ENCODE measurements at regions not wholly inside any gene's neighbourhood (a gene's known extent, or its start where the extent isn't known, plus 50 kb on each side); places are given as distances from the start of the nearest gene placed in this dataset.

DNA sequence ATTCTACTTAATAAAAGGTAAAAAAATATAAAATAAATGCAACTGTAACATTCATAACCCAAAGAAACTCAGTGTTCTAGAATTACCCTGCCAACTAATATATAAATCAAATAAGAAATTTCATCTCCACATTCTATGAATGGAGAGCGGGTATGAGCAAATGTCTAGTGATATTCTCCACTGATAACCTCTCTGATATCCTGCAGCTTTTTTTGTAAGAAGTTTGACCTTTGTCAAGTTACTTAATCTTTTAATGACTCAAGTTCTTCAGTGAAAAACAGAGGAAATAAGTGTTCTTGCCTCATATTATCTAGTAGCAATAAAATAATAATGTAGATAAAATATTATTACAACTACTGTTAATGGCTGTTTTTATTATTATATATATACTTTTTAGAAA, 1275.6 kb upstream of the CDH9 start:
- TF ChIP-seq, protein P1, sequence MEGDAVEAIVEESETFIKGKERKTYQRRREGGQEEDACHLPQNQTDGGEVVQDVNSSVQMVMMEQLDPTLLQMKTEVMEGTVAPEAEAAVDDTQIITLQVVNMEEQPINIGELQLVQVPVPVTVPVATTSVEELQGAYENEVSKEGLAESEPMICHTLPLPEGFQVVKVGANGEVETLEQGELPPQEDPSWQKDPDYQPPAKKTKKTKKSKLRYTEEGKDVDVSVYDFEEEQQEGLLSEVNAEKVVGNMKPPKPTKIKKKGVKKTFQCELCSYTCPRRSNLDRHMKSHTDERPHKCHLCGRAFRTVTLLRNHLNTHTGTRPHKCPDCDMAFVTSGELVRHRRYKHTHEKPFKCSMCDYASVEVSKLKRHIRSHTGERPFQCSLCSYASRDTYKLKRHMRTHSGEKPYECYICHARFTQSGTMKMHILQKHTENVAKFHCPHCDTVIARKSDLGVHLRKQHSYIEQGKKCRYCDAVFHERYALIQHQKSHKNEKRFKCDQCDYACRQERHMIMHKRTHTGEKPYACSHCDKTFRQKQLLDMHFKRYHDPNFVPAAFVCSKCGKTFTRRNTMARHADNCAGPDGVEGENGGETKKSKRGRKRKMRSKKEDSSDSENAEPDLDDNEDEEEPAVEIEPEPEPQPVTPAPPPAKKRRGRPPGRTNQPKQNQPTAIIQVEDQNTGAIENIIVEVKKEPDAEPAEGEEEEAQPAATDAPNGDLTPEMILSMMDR (IDR thresholded peaks at IDR 0.05; ENCODE audit: low read depth, low read length, poor library complexity, severe bottlenecking), result no peak
- TF ChIP-seq EZH2phosphoT487 (IDR thresholded peaks at IDR 0.05; ENCODE audit: borderline replicate concordance, low read length), result no peak
